Adrenal gland (tissue), 9 donors: ENCODE measurements at regions not wholly inside any gene's neighbourhood (a gene's known extent, or its start where the extent isn't known, plus 50 kb on each side); places are given as distances from the start of the nearest gene placed in this dataset.

ENCODE experiments used
- DNase-seq, 7 donors: peaks; one replicate each; pipeline ENCODE4 v3.0.0-alpha.2; 2019 to 2020
- H3K27ac ChIP-seq, 5 donors: fragments of 200-600 bp; sonication (generic) in 4 of 5; 1 replicate in 3 of 5; 2 replicates in 2 of 5; pipeline versions ENCODE4 v1.5.1 to v1.8.0; 2016 to 2020; ENCODE audit warnings: mild to moderate bottlenecking in 1 of 5
- H3K27me3 ChIP-seq: fragments of 200-600 bp; 2 replicates; pipeline ENCODE4 v1.8.0; 2021
- H3K36me3 ChIP-seq, 2 donors: fragments of 200-600 bp; replicated peaks in 1 of 2; 1 replicate in 1 of 2; 2 replicates in 1 of 2; pipeline versions ENCODE4 v1.5.1 to v1.8.0; 2018 to 2022
- H3K4me1 ChIP-seq, 2 donors: fragments of 200-600 bp; replicated peaks in 1 of 2; 1 replicate in 1 of 2; 2 replicates in 1 of 2; pipeline versions ENCODE4 v1.5.1 to v1.8.0; 2018 to 2021
- H3K4me3 ChIP-seq, 4 donors: fragments of 200-600 bp; sonication (generic) in 3 of 4; one replicate each; pipeline ENCODE4 v1.5.1; 2016 to 2018
- H3K9me3 ChIP-seq, 3 donors: fragments of 200-600 bp; sonication (generic) in 1 of 3; replicated peaks in 1 of 3; 1 replicate in 2 of 3; 2 replicates in 1 of 3; pipeline versions ENCODE4 v1.5.1 to v1.8.0; 2016 to 2021
- CTCF ChIP-seq, 6 experiments: fragments of 450-650 bp in 4 of 6; fragments of 200-600 bp in 2 of 6; sonication (generic) in 1 of 6; IDR thresholded peaks; 1 replicate in 5 of 6; 2 replicates in 1 of 6; pipeline versions ENCODE4 v1.5.1 to v1.8.0; 2016 to 2021; ENCODE audit warnings: antibody characterized with exemption in 6 of 6, mild to moderate bottlenecking in 2 of 6, moderate library complexity in 1 of 6
- POLR2A ChIP-seq, 2 donors: fragments of 450-650 bp; IDR thresholded peaks; one replicate each; pipeline ENCODE4 v1.6.1; 2017; ENCODE audit warnings: antibody characterized with exemption in 2 of 2, mild to moderate bottlenecking in 2 of 2, moderate library complexity in 1 of 2
- WGBS, 4 donors: extraction: QIAGEN DNeasy Blood & Tissue Kit in 2 of 4; methylation state at CpG; one replicate each; pipeline versions ENCODE4 v1.1.5 to v1.1.7; 2013 to 2017; 5-methylcytosine and 5-hydroxymethylcytosine counted together
- intact Hi-C, 2 donors: fragments of 100-400 bp; cut with DNase I; formaldehyde crosslinking; loops; one replicate each; pipeline versions ENCODE4 v1.14.1 to v1.15.0; 2022 to 2023
- donor health status: healthy with polysubstance abuse.
- donor health status: Bipolar disorder and iron deficiency.
- donor health status: DM: yes; HTN: yes; CAD: no.
- donor health status: DM: no; HTN: no; CAD: no.
- donor health status: DM: no; HTN: no; CAD: no.

GRCh38 chr3:164179110-164179774, 899.1 kb downstream of the SI start:
- Histone ChIP-seq H3K4me3 (no peak overlapping the region), H3K27me3 (no peaks in the 10 kb centered on the region), H3K4me1 (no peaks in the 10 kb centered on the region), H3K36me3 (no peaks in the 10 kb centered on the region), H3K27ac (no peak overlapping the region), H3K9me3 (no peaks in the 10 kb centered on the region)
- intact Hi-C loops, result no loop called here
- TF ChIP-seq CTCF (IDR thresholded peaks at IDR 0.05) (no peak), POLR2A (IDR thresholded peaks at IDR 0.05) (no peak)
- WGBS, 4 donors, result 70 to 94% (median 86%) methylated on average over 5 to 26 of the region's 26 CpGs
- DNase-seq, result no peak

GRCh38 chr3:164174059-164174458, 904.2 kb downstream of the SI start:
- H3K4me1 ChIP-seq, result no peaks in the 10 kb centered on the region
- WGBS, 4 donors, result 52 to 65% (median 61%) methylated on average over 1 of the region's 1 CpG
- TF ChIP-seq CTCF (IDR thresholded peaks at IDR 0.05) (no peak), POLR2A (IDR thresholded peaks at IDR 0.05) (no peak)
- no peak overlapping the region for H3K4me3 ChIP-seq
- H3K27me3 ChIP-seq, result no peaks in the 10 kb centered on the region
- H3K27ac ChIP-seq, result no peak overlapping the region
- DNase-seq, result no peak
- H3K36me3 ChIP-seq, result no peaks in the 10 kb centered on the region
- intact Hi-C loops, result no loop called here
- H3K9me3 ChIP-seq, result no peaks in the 10 kb centered on the region

- Histone ChIP-seq H3K36me3 (no peaks in the 10 kb centered on the region), H3K27me3 (no peaks in the 10 kb centered on the region), H3K4me3 (no peak overlapping the region), H3K9me3 (no peaks in the 10 kb centered on the region), H3K4me1 (no peaks in the 10 kb centered on the region), H3K27ac (no peak overlapping the region)
- 80 to 89% (median 81%) methylated on average over 1 of the region's 1 CpG for WGBS, 4 donors
- TF ChIP-seq CTCF (IDR thresholded peaks at IDR 0.05) (no peak), POLR2A (IDR thresholded peaks at IDR 0.05) (no peak)
- intact Hi-C loops, result no loop called here
- no peak for DNase-seq
Observed at GRCh38 chr3:164155400-164155799, 922.9 kb downstream of the SI start.

GRCh38 chr3:164144824-164145223, 933.5 kb downstream of the SI start:
- TF ChIP-seq CTCF (IDR thresholded peaks at IDR 0.05) (no peak), POLR2A (IDR thresholded peaks at IDR 0.05) (no peak)
- no peaks in the 10 kb centered on the region for H3K36me3 ChIP-seq
- no peaks in the 10 kb centered on the region for H3K27me3 ChIP-seq
- H3K27ac ChIP-seq, result no peak overlapping the region
- 76 to 87% (median 81%) methylated on average over 2 of the region's 2 CpGs for WGBS, 4 donors
- intact Hi-C loops, result no loop called here
- no peak overlapping the region for H3K4me3 ChIP-seq
- no peaks in the 10 kb centered on the region for H3K4me1 ChIP-seq
- DNase-seq, result no peak
- H3K9me3 ChIP-seq, result no peaks in the 10 kb centered on the region
